GM12891 (cell line): ENCODE measurements at regions not wholly inside any gene's neighbourhood (a gene's known extent, or its start where the extent isn't known, plus 50 kb on each side); places are given as distances from the start of the nearest gene placed in this dataset.

Source experiments
- POLR2A ChIP-seq: IDR thresholded peaks from 2 replicates; pipeline ENCODE4 v1.6.1; 2011; ENCODE audit warnings: low read depth, low read length, control low read depth
- SPI1 ChIP-seq: IDR thresholded peaks from 2 replicates; pipeline ENCODE4 v1.6.1; 2011; ENCODE audit warnings: low read depth, low read length, control low read depth

DNA sequence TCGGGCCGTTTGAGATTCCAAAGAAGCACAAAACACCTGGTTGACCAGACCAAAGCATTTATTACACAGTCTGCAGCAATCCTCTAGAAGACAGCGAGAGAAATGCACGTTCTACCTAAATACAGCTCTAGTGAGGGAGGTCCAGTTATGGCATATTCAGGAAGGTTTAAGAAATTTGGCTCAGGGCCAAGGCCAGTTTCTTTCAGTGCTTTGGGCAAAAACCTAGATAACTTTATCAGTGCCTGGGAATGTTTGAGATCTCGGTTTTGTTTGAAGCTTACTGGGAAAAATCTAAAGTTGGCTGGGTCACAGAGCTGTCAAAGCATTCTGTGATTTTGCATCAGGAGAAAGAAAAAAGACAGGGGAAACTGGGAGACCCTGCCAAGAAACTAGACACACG, 514.0 kb upstream of the TMPRSS15 start:
- TF ChIP-seq POLR2A (no peak), SPI1 (no peak)
